Breast epithelium (tissue), 3 donors: ENCODE measurements at regions not wholly inside any gene's neighbourhood (a gene's known extent, or its start where the extent isn't known, plus 50 kb on each side); places are given as distances from the start of the nearest gene placed in this dataset.

Experiments used
- POLR2A ChIP-seq: fragments of 450-650 bp; IDR thresholded peaks from one replicate; pipeline ENCODE4 v1.6.1; 2016; ENCODE audit warnings: antibody characterized with exemption, mild to moderate bottlenecking, moderate library complexity
- TF ChIP-seq, protein P1 (sequence below), 3 donors: fragments of 450-650 bp; IDR thresholded peaks; one replicate each; pipeline ENCODE4 v1.5.1; 2016 to 2017; ENCODE audit warnings: antibody characterized with exemption in 3 of 3, mild to moderate bottlenecking in 3 of 3, moderate library complexity in 3 of 3

DNA sequence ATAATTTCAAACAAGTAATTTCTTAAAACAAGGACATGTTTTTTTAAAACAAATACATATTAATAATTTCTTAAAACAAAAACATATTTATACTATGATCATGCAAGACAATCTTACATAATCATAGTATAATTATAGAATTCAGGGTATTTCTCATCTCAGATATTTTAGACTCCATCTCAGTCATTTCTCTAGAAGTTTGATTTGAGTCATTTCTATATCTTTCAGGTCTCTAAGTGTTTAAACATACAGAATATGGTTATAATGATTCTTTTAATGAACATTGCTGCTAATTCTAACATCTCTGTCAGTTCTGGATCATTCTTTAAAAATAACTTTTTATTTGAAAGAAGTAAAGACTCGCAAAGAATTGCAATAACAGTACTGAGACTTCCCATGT, 154.2 kb upstream of the KYNU start:
- no peak for TF ChIP-seq POLR2A
- TF ChIP-seq, protein P1, sequence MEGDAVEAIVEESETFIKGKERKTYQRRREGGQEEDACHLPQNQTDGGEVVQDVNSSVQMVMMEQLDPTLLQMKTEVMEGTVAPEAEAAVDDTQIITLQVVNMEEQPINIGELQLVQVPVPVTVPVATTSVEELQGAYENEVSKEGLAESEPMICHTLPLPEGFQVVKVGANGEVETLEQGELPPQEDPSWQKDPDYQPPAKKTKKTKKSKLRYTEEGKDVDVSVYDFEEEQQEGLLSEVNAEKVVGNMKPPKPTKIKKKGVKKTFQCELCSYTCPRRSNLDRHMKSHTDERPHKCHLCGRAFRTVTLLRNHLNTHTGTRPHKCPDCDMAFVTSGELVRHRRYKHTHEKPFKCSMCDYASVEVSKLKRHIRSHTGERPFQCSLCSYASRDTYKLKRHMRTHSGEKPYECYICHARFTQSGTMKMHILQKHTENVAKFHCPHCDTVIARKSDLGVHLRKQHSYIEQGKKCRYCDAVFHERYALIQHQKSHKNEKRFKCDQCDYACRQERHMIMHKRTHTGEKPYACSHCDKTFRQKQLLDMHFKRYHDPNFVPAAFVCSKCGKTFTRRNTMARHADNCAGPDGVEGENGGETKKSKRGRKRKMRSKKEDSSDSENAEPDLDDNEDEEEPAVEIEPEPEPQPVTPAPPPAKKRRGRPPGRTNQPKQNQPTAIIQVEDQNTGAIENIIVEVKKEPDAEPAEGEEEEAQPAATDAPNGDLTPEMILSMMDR (IDR thresholded peaks at IDR 0.05) = no peak
